PFSK-1 (cell line): ENCODE measurements at regions not wholly inside any gene's neighbourhood (a gene's known extent, or its start where the extent isn't known, plus 50 kb on each side); places are given as distances from the start of the nearest gene placed in this dataset.

ENCODE experiments used
- FOXP2 ChIP-seq: optimal IDR thresholded peaks from 2 replicates; pipeline ENCODE3; 2011; ENCODE audit warnings: borderline replicate concordance, control low read depth, inconsistent platforms; ENCODE audit not compliant: insufficient read depth; ENCODE audit errors: extremely low read length, extremely low read depth
- POLR2AphosphoS5 ChIP-seq: IDR thresholded peaks from 2 replicates; pipeline ENCODE4 v1.6.1; 2012; ENCODE audit warnings: low read depth, mild to moderate bottlenecking, control low read depth, low read length, moderate library complexity
- REST ChIP-seq, 2 experiments: IDR thresholded peaks; 2 replicates each; pipeline versions ENCODE4 v1.6.1 to v1.8.0; 2011 to 2012; ENCODE audit warnings: low read depth in 2 of 2, low read length in 2 of 2, control low read depth in 1 of 2, inconsistent platforms in 1 of 2, mild to moderate bottlenecking in 1 of 2, moderate library complexity in 1 of 2; ENCODE audit not compliant: insufficient read depth in 1 of 2
- SIN3A ChIP-seq: IDR thresholded peaks from 2 replicates; pipeline ENCODE4 v1.6.1; 2012; ENCODE audit warnings: mild to moderate bottlenecking, low read length, moderate library complexity, borderline replicate concordance; ENCODE audit not compliant: insufficient read depth
- TAF1 ChIP-seq: IDR thresholded peaks from 2 replicates; pipeline ENCODE4 v1.6.1; 2012; ENCODE audit warnings: low read length, control low read depth, borderline replicate concordance; ENCODE audit not compliant: insufficient read depth

GRCh38 chr1:832136-832535, 91.6 kb upstream of the SAMD11 start:
- TF ChIP-seq FOXP2, result no peak
- no peak for TF ChIP-seq SIN3A
- TF ChIP-seq REST (IDR thresholded peaks at IDR 0.05; ENCODE audit: insufficient read depth in 1 of 2, low read depth in 2 of 2, low read length in 2 of 2), result no peak
- TF ChIP-seq TAF1, result no peak
- TF ChIP-seq POLR2AphosphoS5, result no peak

GRCh38 chr1:844472-845026, 79.2 kb upstream of the SAMD11 start:
- TF ChIP-seq FOXP2 (no peak), POLR2AphosphoS5 (no peak), TAF1 (no peak), REST (IDR thresholded peaks at IDR 0.05; ENCODE audit: insufficient read depth in 1 of 2, low read depth in 2 of 2, low read length in 2 of 2) (no peak), SIN3A (no peak)

- TF ChIP-seq TAF1, result no peak
- no peak for TF ChIP-seq FOXP2
- no peak for TF ChIP-seq SIN3A
- TF ChIP-seq POLR2AphosphoS5, result no peak
- no peak for TF ChIP-seq REST (IDR thresholded peaks at IDR 0.05; ENCODE audit: insufficient read depth in 1 of 2, low read depth in 2 of 2, low read length in 2 of 2)
Measured at GRCh38 chr1:861714-862113, 62.0 kb upstream of the SAMD11 start.

- TF ChIP-seq TAF1, result no peak
- no peak for TF ChIP-seq REST (IDR thresholded peaks at IDR 0.05; ENCODE audit: insufficient read depth in 1 of 2, low read depth in 2 of 2, low read length in 2 of 2)
- TF ChIP-seq FOXP2, result no peak
- no peak for TF ChIP-seq SIN3A
- TF ChIP-seq POLR2AphosphoS5, result no peak
Measured at GRCh38 chr1:866095-866494, 57.6 kb upstream of the SAMD11 start.
